HepG2 (cell line): ENCODE measurements at regions not wholly inside any gene's neighbourhood (a gene's known extent, or its start where the extent isn't known, plus 50 kb on each side); places are given as distances from the start of the nearest gene placed in this dataset.

Source experiments
- ATAC-seq: fragments of 200-7000 bp; cut with Tn5 transposase; 3 replicates; pipeline ENCODE4 v1.9.1; 2020; ENCODE audit warnings: mild to moderate bottlenecking, moderate library complexity
- BruUV-seq: library from RNA; stranded (reverse); fragments of 400-500 nt; replicated peaks from 2 replicates; lab custom pipeline; 2021; lab: Mats Ljungman, UMichigan
- CTCF ChIA-PET: fragments of 300-600 bp; formaldehyde crosslinking; extraction: SDS; loops from one replicate; lab custom pipeline; 2021; ENCODE audit warnings: low total read pairs, inconsistent platforms, low intra/inter-chr PET ratio; lab: Yijun Ruan, JAX
- POLR2A ChIA-PET: fragments of 350-600 bp; sonication (Branson Sonifier 250); formaldehyde crosslinking; loops from one replicate; lab custom pipeline; 2020; ENCODE audit warnings: antibody characterized with exemption, inconsistent platforms; lab: Yijun Ruan, JAX
- DNase-seq: peaks from one replicate; pipeline ENCODE4 v3.0.0-alpha.2; 2015; ENCODE audit warnings: low spot score
- FAIRE-seq: peaks from 3 replicates; lab custom pipeline; 2011; peaks lifted over from hg19 to GRCh38; lab: Jason Lieb, UNC
- H2AFZ ChIP-seq: one replicate; pipeline ENCODE4 v1.6.1; 2011; ENCODE audit warnings: low read length, inconsistent platforms
- H3K27ac ChIP-seq: fragments of 300-600 bp; 3 replicates; pipeline ENCODE4 v1.8.0; 2011; ENCODE audit warnings: mixed run types, mild to moderate bottlenecking, mixed read lengths, low read length, inconsistent platforms; ENCODE audit not compliant: insufficient read depth; ENCODE audit errors: extremely low read length
- H3K27me3 ChIP-seq, 2 experiments: fragments of 200-600 bp in 1 of 2; 2 replicates in 1 of 2; 3 replicates in 1 of 2; pipeline versions ENCODE4 v1.6.0 to v1.8.0; 2011; ENCODE audit warnings: low read length in 2 of 2, mild to moderate bottlenecking in 2 of 2, moderate library complexity in 2 of 2, inconsistent platforms in 1 of 2; ENCODE audit not compliant: insufficient read depth in 2 of 2, control insufficient read depth in 1 of 2
- H3K36me3 ChIP-seq, 2 experiments: fragments of 200-600 bp in 1 of 2; replicated peaks in 1 of 2; 2 replicates in 1 of 2; 3 replicates in 1 of 2; pipeline versions ENCODE4 v1.5.1 to v1.8.0; 2011; ENCODE audit warnings: low read length in 2 of 2, inconsistent platforms in 1 of 2; ENCODE audit not compliant: insufficient read depth in 2 of 2, control insufficient read depth in 1 of 2
- H3K4me1 ChIP-seq: 2 replicates; pipeline ENCODE4 v1.5.1; 2012; ENCODE audit warnings: low read length, inconsistent platforms; ENCODE audit not compliant: insufficient read depth
- H3K4me2 ChIP-seq: 2 replicates; pipeline ENCODE4 v1.6.0; 2011; ENCODE audit warnings: low read depth, low read length, inconsistent platforms
- H3K4me3 ChIP-seq, 3 experiments: fragments of 200-600 bp in 1 of 3; sonication (generic), shearing (Covaris generic) in 1 of 3; replicated peaks in 1 of 3; 2 replicates each; pipeline ENCODE4 v1.5.1; 2011 to 2016; ENCODE audit warnings: low read length in 3 of 3, inconsistent platforms in 2 of 3, low read depth in 2 of 3, mild to moderate bottlenecking in 2 of 3, control low read depth in 1 of 3, mixed read lengths in 1 of 3; ENCODE audit not compliant: insufficient read depth in 1 of 3
- H3K79me2 ChIP-seq: one replicate; pipeline ENCODE4 v1.6.1; 2011; ENCODE audit warnings: low read length, inconsistent platforms; ENCODE audit not compliant: insufficient read depth
- H3K9ac ChIP-seq: 2 replicates; pipeline ENCODE4 v1.6.0; 2011; ENCODE audit warnings: mild to moderate bottlenecking, low read depth, low read length, inconsistent platforms; ENCODE audit not compliant: insufficient read depth
- H3K9me3 ChIP-seq: 2 replicates; pipeline ENCODE4 v1.5.1; 2012; ENCODE audit warnings: mild to moderate bottlenecking, low read length
- H4K20me1 ChIP-seq: 2 replicates; pipeline ENCODE4 v1.6.0; 2011; ENCODE audit warnings: inconsistent platforms, mild to moderate bottlenecking, low read length, moderate library complexity; ENCODE audit not compliant: insufficient read depth
- ESRRA ChIP-seq: sonication (generic); formaldehyde crosslinking; IDR thresholded peaks from 2 replicates; pipeline ENCODE4 v1.5.1; 2020; ENCODE audit warnings: mild to moderate bottlenecking, low read depth, missing genetic modification reagents
- HNF4A ChIP-seq: sonication (generic); formaldehyde crosslinking; IDR thresholded peaks from 2 replicates; pipeline ENCODE4 v1.4.0; 2020; ENCODE audit warnings: missing genetic modification reagents
- IRX3 ChIP-seq: sonication (generic); formaldehyde crosslinking; IDR thresholded peaks from 2 replicates; pipeline ENCODE4 v1.8.1; 2023; ENCODE audit warnings: mild to moderate bottlenecking, low read depth, missing genetic modification reagents, borderline replicate concordance
- MLX ChIP-seq: IDR thresholded peaks from 2 replicates; pipeline ENCODE4 v1.6.1; 2016
- MTF1 ChIP-seq: sonication (generic); formaldehyde crosslinking; IDR thresholded peaks from 2 replicates; pipeline ENCODE4 v1.5.0; 2020; ENCODE audit warnings: missing genetic modification reagents
- MXI1 ChIP-seq: IDR thresholded peaks from 3 replicates; pipeline ENCODE4 v1.6.1; 2012; ENCODE audit warnings: low read depth, low read length, inconsistent platforms, borderline replicate concordance
- NFE2 ChIP-seq: sonication (generic); formaldehyde crosslinking; IDR thresholded peaks from 2 replicates; pipeline ENCODE4 v1.4.0; 2020; ENCODE audit warnings: missing genetic modification reagents
- NKX3-1 ChIP-seq: sonication (generic); formaldehyde crosslinking; IDR thresholded peaks from 2 replicates; pipeline ENCODE4 v1.5.0; 2020; ENCODE audit warnings: missing genetic modification reagents
- SCMH1 ChIP-seq: sonication (generic); formaldehyde crosslinking; IDR thresholded peaks from 2 replicates; pipeline ENCODE4 v1.9.0; 2021; ENCODE audit warnings: missing genetic modification reagents, mild to moderate bottlenecking, borderline replicate concordance
- ZBTB21 ChIP-seq: sonication (generic); formaldehyde crosslinking; IDR thresholded peaks from 2 replicates; pipeline ENCODE4 v1.4.0; 2020; ENCODE audit warnings: missing genetic modification reagents
- ZBTB26 ChIP-seq: IDR thresholded peaks from 2 replicates; pipeline ENCODE4 v1.6.1; 2016; ENCODE audit warnings: missing compliant biosample characterization, missing genetic modification reagents, borderline replicate concordance
- ZBTB46 ChIP-seq: sonication (generic); formaldehyde crosslinking; IDR thresholded peaks from 2 replicates; pipeline ENCODE4 v1.4.0; 2020; ENCODE audit warnings: mild to moderate bottlenecking, missing genetic modification reagents, borderline replicate concordance
- ZFY ChIP-seq: sonication (generic); formaldehyde crosslinking; IDR thresholded peaks from 2 replicates; pipeline ENCODE4 v1.4.0; 2020; ENCODE audit warnings: missing genetic modification reagents
- ZNF431 ChIP-seq: sonication (generic); formaldehyde crosslinking; IDR thresholded peaks from 2 replicates; pipeline ENCODE4 v1.9.0; 2022; ENCODE audit warnings: missing genetic modification reagents, low read depth, mild to moderate bottlenecking, borderline replicate concordance
- ZNF510 ChIP-seq: sonication (generic); formaldehyde crosslinking; IDR thresholded peaks from 2 replicates; pipeline ENCODE4 v1.4.0; 2020; ENCODE audit warnings: low read depth, mild to moderate bottlenecking, missing genetic modification reagents
- ZNF552 ChIP-seq: sonication (generic); formaldehyde crosslinking; IDR thresholded peaks from 2 replicates; pipeline ENCODE4 v1.9.0; 2022; ENCODE audit warnings: missing genetic modification reagents, mild to moderate bottlenecking, borderline replicate concordance
- ZNF615 ChIP-seq: sonication (generic); formaldehyde crosslinking; IDR thresholded peaks from 2 replicates; pipeline ENCODE4 v1.5.0; 2020; ENCODE audit warnings: mild to moderate bottlenecking, missing genetic modification reagents, borderline replicate concordance
- ZNF674 ChIP-seq: sonication (generic); formaldehyde crosslinking; IDR thresholded peaks from 2 replicates; pipeline ENCODE4 v1.5.0; 2020; ENCODE audit warnings: low read depth, mild to moderate bottlenecking, missing genetic modification reagents
- ZNF878 ChIP-seq: sonication (generic); formaldehyde crosslinking; IDR thresholded peaks from 2 replicates; pipeline ENCODE4 v1.8.1; 2023; ENCODE audit warnings: mild to moderate bottlenecking, missing genetic modification reagents, moderate library complexity
- WGBS: methylation state at CpG from one replicate; pipeline ENCODE4 v1.1.6; 2017; ENCODE audit warnings: low lambda C conversion rate; 5-methylcytosine and 5-hydroxymethylcytosine counted together
- in situ Hi-C: cut with HindIII; loops from 2 replicates; pipeline ENCODE4 v1.10.0; 2017; ENCODE audit warnings: low pct_unique_long_range_greater_than_20kb; ENCODE audit not compliant: extremely low pct_ligation_motif_present
- intact Hi-C: fragments of 100-400 bp; cut with micrococcal nuclease; formaldehyde crosslinking; loops from one replicate; pipeline ENCODE4 v1.10.0; 2022; ENCODE audit not compliant: unreplicated experiment

GRCh38 chr3:29168696-29169095 is 112.2 kb upstream of the RBMS3 start:
- DNase-seq (no peak), FAIRE-seq (no peak), ATAC-seq (no peak)
- intact Hi-C loops (no loop called here), in situ Hi-C loops (no loop called here)
- Histone ChIP-seq H3K27ac (no peak overlapping the region), H3K9ac (no peak overlapping the region), H3K79me2 (no peaks in the 10 kb centered on the region), H3K36me3 (no peaks in the 10 kb centered on the region), H3K4me3 (no peak overlapping the region), H3K9me3 (no peaks in the 10 kb centered on the region), H3K4me2 (no peak overlapping the region), H4K20me1 (no peaks in the 10 kb centered on the region), H3K4me1 (no peaks in the 10 kb centered on the region), H2AFZ (no peak overlapping the region), H3K27me3 (no peaks in the 10 kb centered on the region)
- WGBS, result 0% methylated on average over 1 of the region's 1 CpG
- ChIA-PET POLR2A (no interaction called here), CTCF (no interaction called here)
- BruUV-seq, result no TSS peak
- no peak for TF ChIP-seq HNF4A (CRISPR knock-in tag)
- TF ChIP-seq ESRRA, result no peak
- TF ChIP-seq MTF1 (CRISPR knock-in tag), result no peak
- TF ChIP-seq MXI1, result no peak
- no peak for TF ChIP-seq SCMH1 (CRISPR knock-in tag)
- TF ChIP-seq ZNF674 (CRISPR knock-in tag), result no peak
- no peak for TF ChIP-seq MLX (CRISPR knock-in tag)
- no peak for TF ChIP-seq ZNF615 (CRISPR knock-in tag)
- no peak for TF ChIP-seq ZNF431
- no peak for TF ChIP-seq IRX3
- TF ChIP-seq ZFY (CRISPR knock-in tag), result no peak

GRCh38 chr3:29169451-29169850 is 111.4 kb upstream of the RBMS3 start:
- Histone ChIP-seq H3K4me3 (no peak overlapping the region), H3K27me3 (no peaks in the 10 kb centered on the region), H3K4me1 (no peaks in the 10 kb centered on the region), H3K9ac (no peak overlapping the region), H4K20me1 (no peaks in the 10 kb centered on the region), H2AFZ (no peak overlapping the region), H3K36me3 (no peaks in the 10 kb centered on the region), H3K27ac (no peak overlapping the region), H3K9me3 (no peaks in the 10 kb centered on the region), H3K4me2 (no peak overlapping the region), H3K79me2 (no peaks in the 10 kb centered on the region)
- WGBS, result under 1% methylated on average over 3 of the region's 3 CpGs
- intact Hi-C loops, result no loop called here
- DNase-seq, result no peak
- in situ Hi-C loops, result no loop called here
- no peak for FAIRE-seq
- ChIA-PET CTCF (no interaction called here), POLR2A (no interaction called here)
- no TSS peak for BruUV-seq
- no peak for ATAC-seq
- no peak for TF ChIP-seq NKX3-1 (CRISPR knock-in tag)
- no peak for TF ChIP-seq ZNF552 (CRISPR knock-in tag)
- TF ChIP-seq ZNF878 (CRISPR knock-in tag), result no peak
- no peak for TF ChIP-seq NFE2
- TF ChIP-seq ZNF510 (CRISPR knock-in tag), result no peak
- no peak for TF ChIP-seq ZBTB46 (CRISPR knock-in tag)
- no peak for TF ChIP-seq ZBTB26 (CRISPR knock-in tag)
- TF ChIP-seq ZBTB21, result no peak
